NT2/D1 (cell line): ENCODE measurements at regions not wholly inside any gene's neighbourhood (a gene's known extent, or its start where the extent isn't known, plus 50 kb on each side); places are given as distances from the start of the nearest gene placed in this dataset.

Experiments
- YY1 ChIP-seq: IDR thresholded peaks from 2 replicates; pipeline ENCODE4 v1.6.1; 2011; ENCODE audit not compliant: insufficient read length, insufficient read depth
- ZNF274 ChIP-seq: IDR thresholded peaks from 2 replicates; pipeline ENCODE4 v1.6.1; 2011; ENCODE audit warnings: mild to moderate bottlenecking, low read depth, low read length

DNA sequence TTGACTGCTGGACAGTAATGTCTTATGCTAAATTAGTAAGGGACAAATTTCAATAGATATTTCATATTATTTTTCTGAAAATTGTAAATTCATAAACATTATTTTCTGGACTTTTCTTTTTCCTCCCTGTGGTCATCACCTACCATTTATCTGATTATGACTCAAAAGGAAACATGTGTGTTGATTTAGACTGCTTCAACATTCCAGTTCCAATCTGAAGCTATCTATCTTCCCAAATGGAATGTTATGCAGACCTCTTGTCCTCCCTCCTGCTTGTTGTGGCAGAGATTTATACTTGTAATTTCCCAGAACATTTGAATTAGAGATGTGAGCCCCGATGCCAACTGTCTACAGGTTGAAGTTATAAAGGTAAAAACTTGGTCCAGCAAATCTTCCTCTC, 803.4 kb downstream of the TUSC7 start:
- no peak for TF ChIP-seq ZNF274
- no peak for TF ChIP-seq YY1
